ENCODE measurements at regions not wholly inside any gene's neighbourhood (a gene's known extent, or its start where the extent isn't known, plus 50 kb on each side); places are given as distances from the start of the nearest gene placed in this dataset.

DNA sequence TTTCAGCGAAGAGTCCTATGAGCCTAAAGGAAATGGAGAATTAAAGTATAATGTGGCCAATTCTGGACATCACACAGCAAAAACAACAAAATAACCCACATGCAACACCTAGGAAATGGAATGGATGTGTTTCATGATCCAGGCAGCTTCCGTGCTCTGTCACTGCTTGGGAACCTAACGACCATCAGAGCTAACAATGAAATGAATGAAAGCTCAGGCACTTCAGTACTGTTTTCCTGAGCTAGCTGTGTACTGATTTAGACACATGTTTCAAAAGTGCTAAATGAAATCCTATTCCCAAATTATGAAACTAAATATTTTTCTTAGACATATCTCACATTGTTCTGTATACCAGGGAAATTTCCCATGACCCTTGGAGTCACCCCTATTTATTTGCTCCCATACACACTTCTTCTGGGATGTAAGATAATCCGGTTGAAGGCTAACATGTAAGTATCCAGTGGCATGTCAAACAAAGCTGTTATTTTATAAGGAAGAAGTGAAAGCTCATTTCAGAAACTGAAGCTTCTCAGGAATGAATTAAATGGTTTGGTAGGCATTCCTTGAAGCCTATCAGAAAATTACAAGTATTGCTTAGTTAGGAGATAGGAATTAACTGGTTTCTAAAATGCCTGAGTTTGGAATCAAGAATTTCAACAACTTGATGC is 108.5 kb upstream of the RND3 start:
- Histone ChIP-seq H3K36me3 (ENCODE audit: control insufficient read depth in 4 of 4, insufficient read depth in 3 of 4, low read depth in 1 of 4, low read length in 3 of 4) (no peaks in the 10 kb centered on the region), H3K9ac (ENCODE audit: low read depth in 1 of 2, low read length in 2 of 2) (no peak overlapping the region), H3K4me3 (ENCODE audit: low read depth in 1 of 3, low read length in 3 of 3) (no peak overlapping the region), H3K9me3 (ENCODE audit: control insufficient read depth in 4 of 4, low read length in 3 of 4) (no peaks in the 10 kb centered on the region), H3K27me3 (ENCODE audit: control insufficient read depth in 4 of 4, insufficient read depth in 4 of 4, low read length in 3 of 4) (no peaks in the 10 kb centered on the region), H3K4me1 (ENCODE audit: control insufficient read depth in 4 of 4, insufficient read depth in 4 of 4, low read length in 3 of 4) (peaks cover 0 to 9% (median 5%) of the 10 kb centered on the region in 4 donors), H3K27ac (ENCODE audit: low read depth in 1 of 2, low read length in 2 of 2) (no peak overlapping the region)
- no peak for DNase-seq (ENCODE audit: low spot score)
- TF ChIP-seq ZBTB33 (IDR thresholded peaks at IDR 0.05) (no peak), NR2F2 (IDR thresholded peaks at IDR 0.05) (peak; percentile 17)
- 85% methylated on average over 4 of the region's 4 CpGs for WGBS

DNA sequence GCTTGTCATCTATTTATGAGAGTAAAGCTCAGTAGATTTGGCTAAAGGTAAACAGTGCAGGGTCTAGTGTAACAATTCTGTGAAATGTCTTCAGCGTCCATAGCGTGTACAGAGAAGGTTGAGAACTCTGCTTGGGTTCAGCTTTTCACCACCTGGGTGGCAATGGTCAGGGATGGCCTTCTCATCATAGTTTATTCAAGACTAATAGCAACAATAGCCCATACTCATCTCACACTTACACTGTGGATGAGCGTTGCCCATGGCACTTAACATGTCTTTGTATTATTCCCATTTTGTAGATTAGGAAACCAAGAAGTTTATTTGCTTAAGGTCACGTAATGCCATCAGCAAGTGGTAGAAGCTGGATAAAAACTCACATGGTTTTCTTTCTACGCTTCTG is 106.8 kb upstream of the RND3 start:
- TF ChIP-seq TAF1 (conservative IDR thresholded peaks at IDR 0.05) (no peak), GABPA (IDR thresholded peaks at IDR 0.05 in 1 of 2, conservative IDR thresholded peaks at IDR 0.05 in 1 of 2) (no peak), YY1 (IDR thresholded peaks at IDR 0.05) (no peak), EGR1 (IDR thresholded peaks at IDR 0.05; ENCODE audit: low read depth in 2 of 2) (no peak), ZBTB33 (IDR thresholded peaks at IDR 0.05) (no peak), FOXA2 (IDR thresholded peaks at IDR 0.05) (no peak), HNF4A (conservative IDR thresholded peaks at IDR 0.05) (no peak), JUND (IDR thresholded peaks at IDR 0.05) (no peak), SP1 (IDR thresholded peaks at IDR 0.05) (no peak), FOXA1 (IDR thresholded peaks at IDR 0.05) (no peak), RAD21 (IDR thresholded peaks at IDR 0.05) (no peak), CTCF (IDR thresholded peaks at IDR 0.05; ENCODE audit: low read depth, low read length, missing input control) (no peak), RXRA (IDR thresholded peaks at IDR 0.05) (no peak), HNF4G (IDR thresholded peaks at IDR 0.05) (no peak), NR2F2 (IDR thresholded peaks at IDR 0.05) (no peak), ATF3 (IDR thresholded peaks at IDR 0.05) (no peak)
- TF ChIP-seq, protein P1, sequence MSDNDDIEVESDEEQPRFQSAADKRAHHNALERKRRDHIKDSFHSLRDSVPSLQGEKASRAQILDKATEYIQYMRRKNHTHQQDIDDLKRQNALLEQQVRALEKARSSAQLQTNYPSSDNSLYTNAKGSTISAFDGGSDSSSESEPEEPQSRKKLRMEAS (IDR thresholded peaks at IDR 0.05), result no peak
- TF ChIP-seq, protein P2, sequence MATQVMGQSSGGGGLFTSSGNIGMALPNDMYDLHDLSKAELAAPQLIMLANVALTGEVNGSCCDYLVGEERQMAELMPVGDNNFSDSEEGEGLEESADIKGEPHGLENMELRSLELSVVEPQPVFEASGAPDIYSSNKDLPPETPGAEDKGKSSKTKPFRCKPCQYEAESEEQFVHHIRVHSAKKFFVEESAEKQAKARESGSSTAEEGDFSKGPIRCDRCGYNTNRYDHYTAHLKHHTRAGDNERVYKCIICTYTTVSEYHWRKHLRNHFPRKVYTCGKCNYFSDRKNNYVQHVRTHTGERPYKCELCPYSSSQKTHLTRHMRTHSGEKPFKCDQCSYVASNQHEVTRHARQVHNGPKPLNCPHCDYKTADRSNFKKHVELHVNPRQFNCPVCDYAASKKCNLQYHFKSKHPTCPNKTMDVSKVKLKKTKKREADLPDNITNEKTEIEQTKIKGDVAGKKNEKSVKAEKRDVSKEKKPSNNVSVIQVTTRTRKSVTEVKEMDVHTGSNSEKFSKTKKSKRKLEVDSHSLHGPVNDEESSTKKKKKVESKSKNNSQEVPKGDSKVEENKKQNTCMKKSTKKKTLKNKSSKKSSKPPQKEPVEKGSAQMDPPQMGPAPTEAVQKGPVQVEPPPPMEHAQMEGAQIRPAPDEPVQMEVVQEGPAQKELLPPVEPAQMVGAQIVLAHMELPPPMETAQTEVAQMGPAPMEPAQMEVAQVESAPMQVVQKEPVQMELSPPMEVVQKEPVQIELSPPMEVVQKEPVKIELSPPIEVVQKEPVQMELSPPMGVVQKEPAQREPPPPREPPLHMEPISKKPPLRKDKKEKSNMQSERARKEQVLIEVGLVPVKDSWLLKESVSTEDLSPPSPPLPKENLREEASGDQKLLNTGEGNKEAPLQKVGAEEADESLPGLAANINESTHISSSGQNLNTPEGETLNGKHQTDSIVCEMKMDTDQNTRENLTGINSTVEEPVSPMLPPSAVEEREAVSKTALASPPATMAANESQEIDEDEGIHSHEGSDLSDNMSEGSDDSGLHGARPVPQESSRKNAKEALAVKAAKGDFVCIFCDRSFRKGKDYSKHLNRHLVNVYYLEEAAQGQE (IDR thresholded peaks at IDR 0.05), result no peak
- no peaks in the 10 kb centered on the region for H3K27me3 ChIP-seq (ENCODE audit: control insufficient read depth in 4 of 4, insufficient read depth in 4 of 4, low read length in 3 of 4)
- H3K9ac ChIP-seq (ENCODE audit: low read depth in 1 of 2, low read length in 2 of 2), result no peak overlapping the region
- 95% methylated on average over 5 of the region's 5 CpGs for WGBS
- H3K27ac ChIP-seq (ENCODE audit: low read depth in 1 of 2, low read length in 2 of 2), result no peak overlapping the region
- no peaks in the 10 kb centered on the region for H3K9me3 ChIP-seq (ENCODE audit: control insufficient read depth in 4 of 4, low read length in 3 of 4)
- H3K36me3 ChIP-seq (ENCODE audit: control insufficient read depth in 4 of 4, insufficient read depth in 3 of 4, low read depth in 1 of 4, low read length in 3 of 4), result no peaks in the 10 kb centered on the region
- no peak for DNase-seq (ENCODE audit: low spot score)
- H3K4me1 ChIP-seq (ENCODE audit: control insufficient read depth in 4 of 4, insufficient read depth in 4 of 4, low read length in 3 of 4), result peaks cover 0 to 7% (median 5%) of the 10 kb centered on the region in 4 donors
- no peak overlapping the region for H3K4me3 ChIP-seq (ENCODE audit: low read depth in 1 of 3, low read length in 3 of 3)

Measured in liver (tissue), 8 donors.